ENCODE measurements at regions not wholly inside any gene's neighbourhood (a gene's known extent, or its start where the extent isn't known, plus 50 kb on each side); places are given as distances from the start of the nearest gene placed in this dataset.

- FAIRE-seq: no peak
These were observed 136.6 kb downstream of the INSIG2 start for GRCh38 chr2:118224895-118225311.

DNA sequence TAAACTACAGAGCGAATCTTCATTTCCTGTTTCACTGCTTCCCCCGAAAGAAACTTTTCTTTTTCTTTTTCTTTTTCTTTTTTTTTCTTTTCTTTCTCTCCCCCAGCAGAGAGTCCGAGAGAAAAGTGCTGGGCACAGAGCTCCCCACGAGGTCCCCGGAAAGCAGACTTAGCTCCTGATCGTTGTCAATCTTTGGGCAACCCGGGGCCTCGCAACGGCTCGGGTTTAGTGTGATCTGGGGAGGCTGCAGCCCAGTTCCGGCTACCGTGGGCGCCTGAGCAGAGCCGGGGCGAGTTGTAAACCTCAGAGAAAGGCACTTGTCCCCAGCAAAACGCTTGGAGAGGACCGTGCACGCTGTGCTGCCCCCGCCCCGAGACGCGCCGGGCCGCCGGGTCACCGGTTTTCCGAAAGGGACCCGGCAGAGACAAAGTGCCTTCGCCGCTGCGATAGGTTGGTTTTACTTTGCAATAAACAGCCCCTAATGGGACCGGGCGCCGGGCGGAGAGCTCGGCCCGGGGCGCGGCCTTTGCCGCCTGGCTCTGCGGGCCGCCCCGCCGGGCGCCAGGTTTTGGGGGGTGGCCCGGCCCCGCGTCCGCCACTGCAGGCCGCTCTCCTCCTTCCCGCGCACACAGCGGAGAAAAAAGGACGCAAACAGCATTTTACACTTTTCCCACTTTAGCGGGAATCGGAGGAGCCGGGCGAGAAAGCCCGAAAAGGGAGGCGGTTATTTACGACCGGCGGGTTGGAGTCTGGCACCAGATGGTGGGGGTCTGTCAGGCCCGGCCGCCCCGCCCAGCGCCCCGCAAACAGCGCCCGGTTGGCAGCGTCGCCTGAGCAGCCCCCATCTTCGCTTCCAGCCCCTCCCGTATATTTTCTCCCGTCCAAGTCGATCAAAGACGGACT lies 136.0 kb downstream of the INSIG2 start:
- FAIRE-seq: no peak

GRCh38 chr2:118223511-118223991 lies 135.3 kb downstream of the INSIG2 start:
- no peak for FAIRE-seq

GRCh38 chr2:118222672-118223421 lies 134.6 kb downstream of the INSIG2 start:
- no peak for FAIRE-seq

- no peak for FAIRE-seq
These were observed 134.0 kb downstream of the INSIG2 start for GRCh38 chr2:118222273-118222594.

GRCh38 chr2:118221536-118222272 lies 133.4 kb downstream of the INSIG2 start:
- FAIRE-seq: peak; percentile 72

DNA sequence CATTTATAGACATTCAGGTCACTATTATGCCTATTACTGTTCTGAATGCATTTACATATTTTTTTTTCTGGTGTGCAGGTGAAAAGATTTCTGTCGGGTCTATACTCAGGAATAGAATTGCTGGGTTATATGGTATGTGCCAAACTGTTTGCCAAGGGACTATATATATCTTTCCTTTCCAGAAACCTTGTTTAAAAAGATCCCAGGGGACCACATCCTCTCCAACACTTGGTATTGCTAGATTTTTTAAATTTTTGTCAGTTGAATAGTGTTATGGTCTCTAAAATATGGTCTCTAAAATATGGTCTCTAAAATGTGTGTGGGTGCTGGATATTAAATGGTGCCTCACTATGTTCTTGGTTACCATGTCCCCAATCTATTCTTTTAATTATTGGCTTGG lies 131.3 kb downstream of the INSIG2 start:
- no peak for FAIRE-seq

GRCh38 chr2:118216224-118216623 lies 128.0 kb downstream of the INSIG2 start:
- no peak for FAIRE-seq

- FAIRE-seq: no peak
These were observed 121.5 kb downstream of the INSIG2 start for GRCh38 chr2:118209727-118210126.

- no peak for FAIRE-seq
These were observed 119.6 kb downstream of the INSIG2 start for GRCh38 chr2:118207889-118208288.

- no peak for FAIRE-seq
These were observed 114.5 kb downstream of the INSIG2 start for GRCh38 chr2:118202707-118203303.

- FAIRE-seq: no peak
These were observed 110.0 kb downstream of the INSIG2 start for GRCh38 chr2:118198268-118198667.

DNA sequence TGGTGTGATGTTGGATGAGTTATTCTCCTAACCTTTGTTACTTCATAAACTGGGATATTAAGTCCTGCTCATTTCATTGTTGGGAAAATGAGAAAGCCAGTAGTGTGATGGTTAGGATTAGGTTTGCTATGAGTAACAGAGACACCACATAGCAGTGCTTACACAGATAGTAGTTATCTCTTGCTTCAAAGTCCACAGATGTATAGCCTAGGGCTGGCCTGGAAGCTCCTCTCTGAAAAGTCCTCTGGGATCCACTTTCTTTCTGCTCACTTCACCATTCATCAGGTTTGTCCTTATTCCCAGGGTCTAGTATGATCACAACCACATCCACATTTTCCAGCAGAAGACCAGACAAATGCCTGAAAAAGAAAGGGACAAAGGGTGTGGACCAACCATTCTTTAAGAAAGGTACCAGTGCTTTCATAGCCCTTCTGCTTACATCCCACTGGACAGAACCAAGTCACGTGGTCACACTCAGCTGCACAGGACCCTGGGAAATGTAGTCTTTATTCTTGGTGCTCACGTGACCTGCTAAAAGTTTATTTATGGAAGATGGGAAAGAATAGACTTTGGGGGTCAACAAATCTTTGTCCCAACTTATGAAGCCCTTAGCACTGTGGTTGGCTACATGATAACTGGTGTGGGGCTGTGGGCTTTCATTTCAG lies 108.9 kb downstream of the INSIG2 start:
- no peak for FAIRE-seq

DNA sequence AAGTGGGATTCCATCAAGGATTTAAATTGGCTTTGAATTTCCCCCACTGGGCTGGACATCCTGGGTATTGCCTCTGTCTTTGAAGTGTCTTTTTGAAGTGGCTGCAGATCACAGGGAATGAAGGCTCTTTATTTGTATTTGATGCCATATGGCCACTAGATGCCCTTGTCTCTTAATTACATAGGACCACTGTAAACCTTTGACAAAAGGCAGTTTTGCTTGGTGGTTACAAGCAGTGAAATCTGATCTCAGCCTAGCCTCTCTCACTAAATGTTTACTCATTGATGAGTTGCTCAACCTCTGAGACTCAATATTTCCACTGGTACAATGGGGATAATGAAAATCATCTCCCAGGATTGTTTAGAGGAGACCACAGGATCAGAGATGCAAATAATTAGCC lies 102.2 kb downstream of the INSIG2 start:
- no peak for FAIRE-seq

DNA sequence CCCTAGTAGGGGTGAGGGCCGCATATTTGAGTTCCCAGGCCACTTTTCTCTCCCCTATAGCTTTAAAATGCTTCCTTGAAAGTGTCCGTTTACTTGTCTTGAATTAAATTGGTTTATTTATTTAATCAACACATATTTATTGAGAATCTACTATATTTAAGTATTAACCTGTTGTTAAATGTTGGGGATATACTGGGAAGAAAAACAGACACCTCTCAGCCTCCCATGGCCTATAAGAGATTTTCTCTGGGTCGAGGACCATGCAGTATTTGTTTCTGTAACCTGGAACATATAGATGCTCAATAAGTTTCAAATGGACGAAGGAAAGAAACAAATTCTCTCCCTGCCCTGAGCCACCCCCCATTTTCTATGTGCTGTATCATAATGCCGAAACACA lies 98.6 kb downstream of the INSIG2 start:
- FAIRE-seq: no peak

- no peak for FAIRE-seq
These were observed 98.0 kb downstream of the INSIG2 start for GRCh38 chr2:118186110-118186857.

DNA sequence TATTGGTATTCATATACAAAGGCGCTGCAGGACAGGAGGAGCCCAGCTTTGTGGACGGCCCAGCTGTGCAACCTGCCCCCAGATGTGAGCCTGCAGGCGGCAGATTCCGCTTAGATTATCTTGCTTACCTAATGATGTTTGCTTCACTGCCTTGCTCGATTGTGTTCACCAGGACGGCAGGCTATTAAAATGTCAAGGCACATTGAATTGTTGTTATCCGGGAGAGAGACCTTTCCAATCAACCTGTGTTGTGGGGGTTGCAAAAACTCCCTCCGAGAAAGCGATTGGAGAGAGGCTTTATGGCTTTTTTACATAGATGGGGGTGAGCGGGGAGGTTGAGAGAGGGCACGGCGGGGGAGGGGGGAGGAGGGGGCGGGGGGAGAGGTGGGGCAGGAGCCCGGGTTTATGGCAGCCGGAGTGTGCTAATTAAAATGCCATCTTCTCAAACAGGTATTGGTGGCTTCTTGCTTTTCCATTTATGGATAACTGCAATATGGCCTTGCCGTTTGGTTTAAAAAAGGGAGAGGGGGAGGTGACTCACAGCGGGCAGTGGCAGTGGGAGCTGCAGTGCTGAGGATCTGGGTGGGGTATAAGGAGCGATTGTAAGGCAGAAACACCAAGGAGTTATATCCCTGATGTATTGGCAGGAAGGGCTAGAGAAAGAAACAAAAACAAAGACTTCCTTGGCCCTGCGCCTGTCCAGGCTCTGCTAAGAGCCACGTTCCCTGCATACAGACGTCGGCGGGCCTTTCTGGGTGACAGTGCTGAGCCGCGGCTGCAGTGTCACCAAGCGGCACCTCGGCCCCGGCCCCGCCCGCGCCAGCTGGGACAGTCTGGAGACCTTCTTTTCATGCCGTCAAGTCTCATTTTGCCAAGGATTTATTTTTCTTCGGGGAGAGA lies 97.2 kb downstream of the INSIG2 start:
- FAIRE-seq: no peak

DNA sequence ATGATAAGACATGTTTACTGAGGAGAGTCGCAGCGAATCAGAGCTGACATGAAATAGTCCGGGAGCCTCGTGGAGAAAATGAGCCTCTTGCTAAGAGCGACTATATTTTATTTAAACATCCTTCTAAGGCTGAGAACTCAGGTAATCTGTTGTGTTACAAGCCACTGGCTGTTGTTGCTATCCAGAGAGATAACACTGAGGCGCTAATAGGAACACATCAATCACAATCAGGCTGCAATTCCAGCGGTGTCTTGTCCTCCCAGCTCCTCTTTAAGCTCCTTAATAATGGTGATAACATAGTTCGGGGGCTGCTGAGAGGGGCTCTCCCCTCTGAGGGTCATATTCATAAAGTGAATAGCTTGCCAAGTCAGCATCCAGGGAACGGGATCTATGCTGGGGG lies 95.1 kb downstream of the INSIG2 start:
- FAIRE-seq: no peak

- FAIRE-seq: no peak
These were observed 91.2 kb downstream of the INSIG2 start for GRCh38 chr2:118179445-118179844.

DNA sequence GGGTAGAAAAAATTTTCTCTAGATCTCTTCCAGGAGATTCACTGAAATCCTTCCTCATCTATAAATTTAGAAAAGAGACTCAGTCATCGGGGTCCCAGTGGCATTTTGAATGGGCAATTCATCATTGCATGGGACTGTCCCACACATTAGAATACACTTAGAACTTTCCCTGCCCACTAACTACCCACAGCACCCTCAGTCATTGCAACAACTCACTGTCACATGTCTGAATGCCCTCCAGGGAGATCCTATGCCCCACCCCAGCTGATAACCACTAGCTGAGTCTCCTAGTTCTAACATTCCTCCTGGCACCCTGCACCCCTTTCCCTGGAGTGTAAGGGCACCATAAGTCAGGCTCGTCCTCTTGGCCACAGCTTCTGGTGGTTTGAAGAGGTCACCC lies 89.6 kb downstream of the INSIG2 start:
- FAIRE-seq: no peak
